Fibroblast of lung (primary cell): ENCODE measurements at regions not wholly inside any gene's neighbourhood (a gene's known extent, or its start where the extent isn't known, plus 50 kb on each side); places are given as distances from the start of the nearest gene placed in this dataset.

ENCODE experiments used
- DNase-seq, 2 donors: peaks; one replicate each; pipeline versions ENCODE4 v3.0.0 to v3.0.0-alpha.2; 2010; ENCODE audit warnings: low read depth in 2 of 2
- H2AFZ ChIP-seq: 2 replicates; pipeline ENCODE4 v1.5.1; 2012; ENCODE audit warnings: low read length, control low read depth, inconsistent platforms
- H3K27ac ChIP-seq: 2 replicates; pipeline ENCODE4 v1.5.1; 2011; ENCODE audit warnings: low read length, control low read depth; ENCODE audit not compliant: insufficient read depth
- H3K27me3 ChIP-seq: 2 replicates; pipeline ENCODE4 v1.5.1; 2011; ENCODE audit warnings: mild to moderate bottlenecking, low read length; ENCODE audit not compliant: control insufficient read depth, insufficient read depth
- H3K36me3 ChIP-seq: 2 replicates; pipeline ENCODE4 v1.5.1; 2011; ENCODE audit warnings: low read length; ENCODE audit not compliant: control insufficient read depth, insufficient read depth
- H3K4me1 ChIP-seq: 2 replicates; pipeline ENCODE4 v1.5.1; 2011; ENCODE audit warnings: low read length; ENCODE audit not compliant: control insufficient read depth, insufficient read depth; ENCODE audit errors: extremely low read depth
- H3K4me2 ChIP-seq: 2 replicates; pipeline ENCODE4 v1.5.1; 2011; ENCODE audit warnings: low read length, control low read depth; ENCODE audit not compliant: insufficient read depth; ENCODE audit errors: extremely low read depth
- H3K4me3 ChIP-seq, 4 experiments: fragments of 200-600 bp in 1 of 4; sonication (generic) in 1 of 4; replicated peaks in 1 of 4; 2 replicates each; pipeline ENCODE4 v1.5.1; 2011 to 2016; ENCODE audit warnings: low read length in 4 of 4, low read depth in 3 of 4, mild to moderate bottlenecking in 3 of 4, control low read depth in 2 of 4, inconsistent platforms in 1 of 4, mixed read lengths in 1 of 4; ENCODE audit not compliant: insufficient read depth in 1 of 4; ENCODE audit errors: control extremely low read depth in 1 of 4
- H3K79me2 ChIP-seq: 2 replicates; pipeline ENCODE4 v1.5.1; 2012; ENCODE audit warnings: mild to moderate bottlenecking, low read length, inconsistent platforms; ENCODE audit not compliant: control insufficient read depth, insufficient read depth
- H3K9ac ChIP-seq: 2 replicates; pipeline ENCODE4 v1.5.1; 2011; ENCODE audit warnings: mild to moderate bottlenecking, low read length, control low read depth; ENCODE audit not compliant: insufficient read depth
- H3K9me3 ChIP-seq: 2 replicates; pipeline ENCODE4 v1.5.1; 2012; ENCODE audit warnings: low read depth, low read length; ENCODE audit not compliant: control insufficient read depth, insufficient read depth
- H4K20me1 ChIP-seq: 2 replicates; pipeline ENCODE4 v1.5.1; 2011; ENCODE audit warnings: low read length; ENCODE audit not compliant: control insufficient read depth, insufficient read depth; ENCODE audit errors: extremely low read depth
- CTCF ChIP-seq, 2 donors: IDR thresholded peaks in 1 of 2; conservative IDR thresholded peaks in 1 of 2; 1 replicate in 1 of 2; 2 replicates in 1 of 2; pipeline ENCODE4 v1.5.1; 2011 to 2012; ENCODE audit warnings: low read length in 2 of 2, control low read depth in 1 of 2, inconsistent platforms in 1 of 2, low read depth in 1 of 2, mild to moderate bottlenecking in 1 of 2
- EZH2 ChIP-seq: IDR thresholded peaks from 2 replicates; pipeline ENCODE4 v1.5.1; 2012; ENCODE audit warnings: low read length, control low read depth, mild to moderate bottlenecking; ENCODE audit errors: missing control alignments

GRCh38 chr6:150680510-150680909 lies 80.8 kb downstream of the PLEKHG1 start:
- DNase-seq: no peak
- no peaks in the 10 kb centered on the region for H4K20me1 ChIP-seq
- H3K36me3 ChIP-seq: no peaks in the 10 kb centered on the region
- TF ChIP-seq EZH2 (no peak), CTCF (conservative IDR thresholded peaks at IDR 0.05 in 1 of 2, IDR thresholded peaks at IDR 0.05 in 1 of 2; ENCODE audit: low read depth in 1 of 2, low read length in 2 of 2) (no peak)
- H3K9ac ChIP-seq: no peak overlapping the region
- no peak overlapping the region for H3K27ac ChIP-seq
- H3K9me3 ChIP-seq: no peaks in the 10 kb centered on the region
- no peaks in the 10 kb centered on the region for H3K4me1 ChIP-seq
- no peak overlapping the region for H3K4me3 ChIP-seq
- H3K27me3 ChIP-seq: no peaks in the 10 kb centered on the region
- H3K4me2 ChIP-seq: no peak overlapping the region
- H3K79me2 ChIP-seq: no peaks in the 10 kb centered on the region
- H2AFZ ChIP-seq: no peak overlapping the region

GRCh38 chr6:150681578-150682395 lies 82.1 kb downstream of the PLEKHG1 start:
- Histone ChIP-seq H3K36me3 (no peaks in the 10 kb centered on the region), H3K27me3 (no peaks in the 10 kb centered on the region), H3K9me3 (no peaks in the 10 kb centered on the region), H3K4me2 (no peak overlapping the region), H3K4me3 (no peak overlapping the region), H2AFZ (no peak overlapping the region), H3K79me2 (no peaks in the 10 kb centered on the region), H4K20me1 (no peaks in the 10 kb centered on the region), H3K4me1 (no peaks in the 10 kb centered on the region), H3K9ac (no peak overlapping the region), H3K27ac (no peak overlapping the region)
- TF ChIP-seq EZH2: no peak
- no peak for TF ChIP-seq CTCF (conservative IDR thresholded peaks at IDR 0.05 in 1 of 2, IDR thresholded peaks at IDR 0.05 in 1 of 2; ENCODE audit: low read depth in 1 of 2, low read length in 2 of 2)
- no peak for DNase-seq

- Histone ChIP-seq H3K4me3 (no peak overlapping the region), H3K27me3 (no peaks in the 10 kb centered on the region), H3K9me3 (no peaks in the 10 kb centered on the region), H3K9ac (no peak overlapping the region), H3K36me3 (no peaks in the 10 kb centered on the region), H2AFZ (no peak overlapping the region), H3K79me2 (no peaks in the 10 kb centered on the region), H4K20me1 (no peaks in the 10 kb centered on the region), H3K4me2 (no peak overlapping the region), H3K4me1 (no peaks in the 10 kb centered on the region), H3K27ac (no peak overlapping the region)
- no peak for TF ChIP-seq CTCF (conservative IDR thresholded peaks at IDR 0.05 in 1 of 2, IDR thresholded peaks at IDR 0.05 in 1 of 2; ENCODE audit: low read depth in 1 of 2, low read length in 2 of 2)
- no peak for TF ChIP-seq EZH2
- no peak for DNase-seq
Observed at GRCh38 chr6:150683320-150683719, 83.6 kb downstream of the PLEKHG1 start.
